Upper lobe of left lung (tissue), 4 donors: ENCODE measurements at regions not wholly inside any gene's neighbourhood (a gene's known extent, or its start where the extent isn't known, plus 50 kb on each side); places are given as distances from the start of the nearest gene placed in this dataset.

Source experiments
- POLR2AphosphoS5 ChIP-seq, 2 donors: sonication (generic); formaldehyde crosslinking; IDR thresholded peaks; one replicate each; pipeline ENCODE4 v1.5.1; 2017; ENCODE audit warnings: antibody characterized with exemption in 2 of 2
- TF ChIP-seq, protein P1 (sequence below), 6 experiments: fragments of 450-650 bp in 4 of 6; fragments of 200-600 bp in 2 of 6; sonication (generic) in 2 of 6; IDR thresholded peaks; one replicate each; pipeline ENCODE4 v1.5.1; 2016 to 2019; ENCODE audit warnings: antibody characterized with exemption in 6 of 6

DNA sequence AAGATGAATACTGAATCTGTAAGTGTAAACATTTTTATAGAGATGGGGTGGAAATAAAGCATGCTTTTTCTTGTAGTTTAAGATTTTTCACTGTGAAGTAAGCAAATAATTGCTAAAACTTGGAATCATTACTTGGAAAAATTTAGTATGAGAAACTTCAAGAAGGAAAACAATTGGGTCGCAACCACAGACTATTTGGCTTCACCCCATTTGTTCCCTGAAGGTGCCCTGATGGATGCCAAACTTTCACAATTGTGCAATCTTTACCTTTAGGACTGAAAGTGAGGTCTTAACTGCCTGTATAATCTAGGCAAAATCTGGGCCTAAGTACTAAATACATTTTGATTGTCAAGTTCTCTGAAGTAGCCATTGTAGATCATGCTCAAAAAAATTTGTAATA lies 330.1 kb downstream of the HDGFL1 start:
- TF ChIP-seq, protein P1, sequence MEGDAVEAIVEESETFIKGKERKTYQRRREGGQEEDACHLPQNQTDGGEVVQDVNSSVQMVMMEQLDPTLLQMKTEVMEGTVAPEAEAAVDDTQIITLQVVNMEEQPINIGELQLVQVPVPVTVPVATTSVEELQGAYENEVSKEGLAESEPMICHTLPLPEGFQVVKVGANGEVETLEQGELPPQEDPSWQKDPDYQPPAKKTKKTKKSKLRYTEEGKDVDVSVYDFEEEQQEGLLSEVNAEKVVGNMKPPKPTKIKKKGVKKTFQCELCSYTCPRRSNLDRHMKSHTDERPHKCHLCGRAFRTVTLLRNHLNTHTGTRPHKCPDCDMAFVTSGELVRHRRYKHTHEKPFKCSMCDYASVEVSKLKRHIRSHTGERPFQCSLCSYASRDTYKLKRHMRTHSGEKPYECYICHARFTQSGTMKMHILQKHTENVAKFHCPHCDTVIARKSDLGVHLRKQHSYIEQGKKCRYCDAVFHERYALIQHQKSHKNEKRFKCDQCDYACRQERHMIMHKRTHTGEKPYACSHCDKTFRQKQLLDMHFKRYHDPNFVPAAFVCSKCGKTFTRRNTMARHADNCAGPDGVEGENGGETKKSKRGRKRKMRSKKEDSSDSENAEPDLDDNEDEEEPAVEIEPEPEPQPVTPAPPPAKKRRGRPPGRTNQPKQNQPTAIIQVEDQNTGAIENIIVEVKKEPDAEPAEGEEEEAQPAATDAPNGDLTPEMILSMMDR (IDR thresholded peaks at IDR 0.05): no peak
- no peak for TF ChIP-seq POLR2AphosphoS5 (IDR thresholded peaks at IDR 0.05)
